Heart left ventricle (tissue), 13 donors: ENCODE measurements at regions not wholly inside any gene's neighbourhood (a gene's known extent, or its start where the extent isn't known, plus 50 kb on each side); places are given as distances from the start of the nearest gene placed in this dataset.

Experiments used
- CTCF ChIP-seq, 12 donors: fragments of 200-600 bp; sonication (generic) in 4 of 12; IDR thresholded peaks; one replicate each; pipeline versions ENCODE4 v1.5.0 to v1.8.0; 2018 to 2022; ENCODE audit warnings: antibody characterized with exemption in 12 of 12, mild to moderate bottlenecking in 5 of 12
- POLR2A ChIP-seq, 2 donors: fragments of 450-650 bp; IDR thresholded peaks; one replicate each; pipeline ENCODE4 v1.6.1; 2017; ENCODE audit warnings: antibody characterized with exemption in 2 of 2, mild to moderate bottlenecking in 2 of 2, moderate library complexity in 2 of 2
- donor health status: ischemic (EF 13 %, LVEDD 7.1; RV severe dilation, severe dysfunction).
- donor health status: DM: no; HTN: yes; CAD: no.
- donor health status: DM: no; HTN: no; CAD: no.
- donor health status: ischemic (EF 25% LVEDD 6.9; RV normal size, moderate dysfunction).
- donor health status: ischemic (EF 25% LVEDD 5.7; RV mildly dilated, moderate dysfunction).
- donor health status: ischemic (EF 35%, LVEDD 5.7; RV mildly dilated, moderate dysfunction).
- donor health status: nonischemic (EF 11% LVEDD 7.7; RV severe dilation, severe dysfunction).
- donor health status: DM: yes; HTN: yes; CAD: no.
- donor health status: PGD.
- donor health status: ischemic (EF 29% LVEDD 5.4; RV normal size, mild dysfunction).
- donor health status: nonischemic (EF 23%, LVEDD 6.1; RV moderate dilation, normal function).

GRCh38 chr2:152881527-152881926, 163.1 kb downstream of the ARL6IP6 start:
- TF ChIP-seq CTCF (IDR thresholded peaks at IDR 0.05) (no peak), POLR2A (IDR thresholded peaks at IDR 0.05) (no peak)
